Spleen (tissue), 11 donors: ENCODE measurements at regions not wholly inside any gene's neighbourhood (a gene's known extent, or its start where the extent isn't known, plus 50 kb on each side); places are given as distances from the start of the nearest gene placed in this dataset.

Source experiments
- DNase-seq: peaks from one replicate; pipeline ENCODE4 v3.0.0-alpha.2; 2020
- H3K27ac ChIP-seq, 8 donors: fragments of 200-600 bp; sonication (generic) in 7 of 8; 1 replicate in 4 of 8; 2 replicates in 4 of 8; pipeline versions ENCODE4 v1.5.0 to v1.8.0; 2016 to 2021; ENCODE audit warnings: inconsistent platforms in 4 of 8, mild to moderate bottlenecking in 4 of 8, moderate library complexity in 1 of 8
- H3K27me3 ChIP-seq, 7 donors: fragments of 200-600 bp; sonication (generic) in 6 of 7; replicated peaks in 1 of 7; 1 replicate in 4 of 7; 2 replicates in 3 of 7; pipeline versions ENCODE4 v1.5.0 to v1.8.0; 2016 to 2021; ENCODE audit warnings: inconsistent platforms in 3 of 7, mild to moderate bottlenecking in 1 of 7
- H3K36me3 ChIP-seq, 6 donors: fragments of 200-600 bp; sonication (generic) in 5 of 6; 1 replicate in 4 of 6; 2 replicates in 2 of 6; pipeline versions ENCODE4 v1.5.0 to v1.8.0; 2016 to 2021; ENCODE audit warnings: inconsistent platforms in 2 of 6
- H3K4me1 ChIP-seq, 6 donors: fragments of 200-600 bp; sonication (generic) in 5 of 6; 1 replicate in 3 of 6; 2 replicates in 3 of 6; pipeline versions ENCODE4 v1.5.0 to v1.8.0; 2016 to 2021; ENCODE audit warnings: inconsistent platforms in 3 of 6
- H3K4me3 ChIP-seq, 8 donors: fragments of 200-600 bp; sonication (generic) in 7 of 8; 1 replicate in 4 of 8; 2 replicates in 4 of 8; pipeline versions ENCODE4 v1.5.0 to v1.8.0; 2016 to 2021; ENCODE audit warnings: inconsistent platforms in 4 of 8, mild to moderate bottlenecking in 4 of 8, moderate library complexity in 2 of 8
- H3K9me3 ChIP-seq, 8 donors: fragments of 200-600 bp; sonication (generic) in 7 of 8; 1 replicate in 4 of 8; 2 replicates in 4 of 8; pipeline versions ENCODE4 v1.5.0 to v1.8.0; 2016 to 2021; ENCODE audit warnings: inconsistent platforms in 4 of 8
- CTCF ChIP-seq, 11 experiments: fragments of 200-600 bp in 7 of 11; fragments of 450-650 bp in 4 of 11; sonication (generic) in 4 of 11; IDR thresholded peaks in 8 of 11; conservative IDR thresholded peaks in 3 of 11; 1 replicate in 7 of 11; 2 replicates in 4 of 11; pipeline versions ENCODE4 v1.4.0 to v1.8.0; 2016 to 2021; ENCODE audit warnings: antibody characterized with exemption in 11 of 11, inconsistent platforms in 4 of 11, mild to moderate bottlenecking in 1 of 11
- POLR2A ChIP-seq, 3 donors: fragments of 450-650 bp; IDR thresholded peaks; one replicate each; pipeline ENCODE4 v1.5.1; 2017; ENCODE audit warnings: antibody characterized with exemption in 3 of 3, mild to moderate bottlenecking in 1 of 3
- POLR2AphosphoS5 ChIP-seq, 3 donors: sonication (generic); formaldehyde crosslinking; IDR thresholded peaks; one replicate each; pipeline ENCODE4 v1.5.1; 2017; ENCODE audit warnings: antibody characterized with exemption in 3 of 3
- WGBS, 5 donors: extraction: QIAGEN DNeasy Blood & Tissue Kit in 3 of 5; methylation state at CpG; one replicate each; pipeline versions ENCODE4 v1.1.5 to v1.1.7; 2013 to 2018; 5-methylcytosine and 5-hydroxymethylcytosine counted together
- intact Hi-C: fragments of 100-400 bp; cut with DNase I; formaldehyde crosslinking; loops from one replicate; pipeline ENCODE4 v1.15.0; 2023; ENCODE audit warnings: low total_unique reads
- donor health status: healthy with polysubstance abuse.
- donor health status: DM: no; HTN: no; CAD: no; lungs with moderate emphysema.
- donor health status: DM: no; HTN: no; CAD: no.
- donor health status: Bipolar disorder and iron deficiency.
- donor health status: healthy.
- donor health status: DM: no; HTN: no; CAD: no.
- donor health status: DM: yes; HTN: yes; CAD: no.

GRCh38 chr2:118340103-118340502 lies 251.8 kb downstream of the INSIG2 start:
- H3K27me3 ChIP-seq: peaks cover 0 to 9% (median 0%) of the 10 kb centered on the region in 7 donors
- intact Hi-C loops: no loop called here
- H3K9me3 ChIP-seq: peaks cover 0 to 44% (median 25%) of the 10 kb centered on the region in 8 donors
- WGBS, 5 donors: 82 to 93% (median 86%) methylated on average over 5 of the region's 5 CpGs
- no peak overlapping the region for H3K27ac ChIP-seq
- H3K36me3 ChIP-seq: no peaks in the 10 kb centered on the region
- H3K4me3 ChIP-seq: no peak overlapping the region
- H3K4me1 ChIP-seq: no peaks in the 10 kb centered on the region
- no peak for TF ChIP-seq POLR2AphosphoS5 (IDR thresholded peaks at IDR 0.05)
- TF ChIP-seq POLR2A (IDR thresholded peaks at IDR 0.05): no peak
- TF ChIP-seq CTCF (IDR thresholded peaks at IDR 0.05 in 8 of 11, conservative IDR thresholded peaks at IDR 0.05 in 3 of 11): no peak
- DNase-seq: no peak

- no peaks in the 10 kb centered on the region for H3K36me3 ChIP-seq
- H3K27ac ChIP-seq: no peak overlapping the region
- H3K4me3 ChIP-seq: no peak overlapping the region
- H3K4me1 ChIP-seq: no peaks in the 10 kb centered on the region
- WGBS, 5 donors: 94 to 100% (median 96%) methylated on average over 1 of the region's 1 CpG
- intact Hi-C loops: no loop called here
- TF ChIP-seq POLR2A (IDR thresholded peaks at IDR 0.05) (no peak), POLR2AphosphoS5 (IDR thresholded peaks at IDR 0.05) (no peak), CTCF (IDR thresholded peaks at IDR 0.05 in 8 of 11, conservative IDR thresholded peaks at IDR 0.05 in 3 of 11) (no peak)
- H3K9me3 ChIP-seq: peaks cover 0 to 44% (median 25%) of the 10 kb centered on the region in 8 donors
- DNase-seq: no peak
- H3K27me3 ChIP-seq: peaks cover 0 to 5% (median 0%) of the 10 kb centered on the region in 7 donors
Measured at GRCh38 chr2:118339386-118339785, 251.1 kb downstream of the INSIG2 start.

DNA sequence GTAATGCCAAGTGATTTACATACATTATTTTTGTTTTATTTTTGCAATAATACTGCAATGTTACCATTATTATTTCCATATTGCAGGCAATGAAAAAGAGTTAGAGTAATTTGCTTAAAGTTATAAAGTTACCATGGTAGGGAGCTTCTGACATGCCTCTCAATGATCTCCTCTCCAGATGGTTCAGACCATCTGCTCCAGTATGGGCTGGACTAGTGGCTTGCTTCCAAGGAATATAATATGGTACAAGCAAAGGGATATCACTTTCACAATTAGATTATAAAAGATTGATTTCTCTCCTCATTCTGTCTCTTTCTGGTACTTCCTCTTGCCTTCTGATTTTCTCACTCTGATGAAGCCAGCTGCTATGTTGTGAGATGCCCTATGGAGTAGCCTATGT lies 245.4 kb downstream of the INSIG2 start:
- no peak for TF ChIP-seq CTCF (IDR thresholded peaks at IDR 0.05 in 8 of 11, conservative IDR thresholded peaks at IDR 0.05 in 3 of 11)
- H3K9me3 ChIP-seq: peaks cover 0 to 20% (median 4%) of the 10 kb centered on the region in 8 donors
- H3K36me3 ChIP-seq: no peaks in the 10 kb centered on the region
- intact Hi-C loops: no loop called here
- no peak overlapping the region for H3K27ac ChIP-seq
- H3K27me3 ChIP-seq: peaks cover 0 to 6% (median 0%) of the 10 kb centered on the region in 7 donors
- no peaks in the 10 kb centered on the region for H3K4me1 ChIP-seq
- no peak overlapping the region for H3K4me3 ChIP-seq
- DNase-seq: no peak

GRCh38 chr2:118325321-118325955 lies 237.2 kb downstream of the INSIG2 start:
- no peak overlapping the region for H3K4me3 ChIP-seq
- H3K27ac ChIP-seq: no peak overlapping the region
- TF ChIP-seq POLR2A (IDR thresholded peaks at IDR 0.05) (no peak), POLR2AphosphoS5 (IDR thresholded peaks at IDR 0.05) (no peak), CTCF (IDR thresholded peaks at IDR 0.05 in 8 of 11, conservative IDR thresholded peaks at IDR 0.05 in 3 of 11) (no peak)
- no peaks in the 10 kb centered on the region for H3K9me3 ChIP-seq
- H3K27me3 ChIP-seq: peaks cover 0 to 26% (median 0%) of the 10 kb centered on the region in 7 donors
- intact Hi-C loops: no loop called here
- DNase-seq: no peak
- no peaks in the 10 kb centered on the region for H3K36me3 ChIP-seq
- 64 to 75% (median 75%) methylated on average over 6 of the region's 6 CpGs for WGBS, 5 donors
- no peaks in the 10 kb centered on the region for H3K4me1 ChIP-seq
